IMR-90 (cell line): ENCODE measurements at regions not wholly inside any gene's neighbourhood (a gene's known extent, or its start where the extent isn't known, plus 50 kb on each side); places are given as distances from the start of the nearest gene placed in this dataset.
A peak's percentile ranks its signal among the peaks of the same experiment; 100 is the strongest.

Experiments used
- ATAC-seq: fragments of 200-7000 bp; cut with Tn5 transposase; 2 replicates; pipeline ENCODE4 v1.9.1; 2020; ENCODE audit warnings: low read depth, mild to moderate bottlenecking, moderate library complexity
- BruUV-seq: library from RNA; stranded (reverse); fragments of 400-500 nt; replicated peaks from 2 replicates; lab custom pipeline; 2021; lab: Mats Ljungman, UMichigan
- CTCF ChIA-PET: fragments of 300-600 bp; formaldehyde crosslinking; extraction: SDS; loops from one replicate; lab custom pipeline; 2021; ENCODE audit warnings: antibody characterized with exemption; lab: Yijun Ruan, JAX
- POLR2A ChIA-PET: fragments of 300-600 bp; sonication (Branson Sonifier 250); formaldehyde crosslinking; loops from one replicate; lab custom pipeline; 2022; ENCODE audit warnings: antibody characterized with exemption; ENCODE audit not compliant: unreplicated experiment; lab: Charles Lee
- DNase-seq: peaks from one replicate; pipeline ENCODE4 v3.0.0; 2013
- H2AFZ ChIP-seq: replicated peaks from 2 replicates; pipeline ENCODE3; 2013; ENCODE audit warnings: low read length, mild to moderate bottlenecking; ENCODE audit not compliant: poor library complexity
- H2AK5ac ChIP-seq: 2 replicates; pipeline ENCODE4 v1.6.1; 2013; ENCODE audit warnings: low read depth, low read length, inconsistent platforms
- H2AK9ac ChIP-seq: replicated peaks from 2 replicates; pipeline ENCODE3; 2013; ENCODE audit warnings: mild to moderate bottlenecking, low read depth, low read length, moderate library complexity; ENCODE audit not compliant: poor library complexity
- H2BK120ac ChIP-seq: 2 replicates; pipeline ENCODE4 v1.6.1; 2013; ENCODE audit warnings: low read depth, low read length, inconsistent platforms
- H2BK15ac ChIP-seq: 3 replicates; pipeline ENCODE4 v1.6.1; 2013; ENCODE audit warnings: low read depth, low read length, inconsistent platforms
- H2BK20ac ChIP-seq: 2 replicates; pipeline ENCODE4 v1.6.1; 2013; ENCODE audit warnings: low read depth, mild to moderate bottlenecking, inconsistent platforms, low read length, moderate library complexity
- H2BK5ac ChIP-seq: 2 replicates; pipeline ENCODE4 v1.6.1; 2013; ENCODE audit warnings: mild to moderate bottlenecking, low read depth, low read length, inconsistent platforms; ENCODE audit not compliant: poor library complexity, severe bottlenecking
- H3K14ac ChIP-seq: replicated peaks from 2 replicates; pipeline ENCODE4 v1.6.1; 2013; ENCODE audit warnings: low read depth, low read length, inconsistent platforms
- H3K18ac ChIP-seq: 2 replicates; pipeline ENCODE4 v1.6.1; 2013; ENCODE audit warnings: low read depth, low read length, control low read depth
- H3K23ac ChIP-seq: 2 replicates; pipeline ENCODE4 v1.6.1; 2013; ENCODE audit warnings: low read depth, low read length, inconsistent platforms
- H3K27ac ChIP-seq: 2 replicates; pipeline ENCODE4 v1.5.1; 2013; ENCODE audit warnings: mild to moderate bottlenecking, control low read depth, low read length; ENCODE audit not compliant: insufficient read depth
- H3K27me3 ChIP-seq: 2 replicates; pipeline ENCODE4 v1.6.1; 2013; ENCODE audit warnings: low read length; ENCODE audit not compliant: control insufficient read depth, insufficient read depth
- H3K36me3 ChIP-seq: 2 replicates; pipeline ENCODE4 v1.6.1; 2013; ENCODE audit warnings: low read length, mixed read lengths; ENCODE audit not compliant: control insufficient read depth, insufficient read depth
- H3K4ac ChIP-seq: 2 replicates; pipeline ENCODE4 v1.6.1; 2013; ENCODE audit warnings: low read depth, low read length, inconsistent platforms
- H3K4me1 ChIP-seq: 2 replicates; pipeline ENCODE4 v1.6.1; 2013; ENCODE audit warnings: low read length, mixed read lengths; ENCODE audit not compliant: control insufficient read depth, insufficient read depth
- H3K4me2 ChIP-seq: 2 replicates; pipeline ENCODE4 v1.6.1; 2013; ENCODE audit warnings: low read depth, mild to moderate bottlenecking, control low read depth, low read length, moderate library complexity
- H3K4me3 ChIP-seq: 2 replicates; pipeline ENCODE4 v1.5.1; 2013; ENCODE audit warnings: low read depth, mild to moderate bottlenecking, control low read depth, low read length, moderate library complexity; ENCODE audit not compliant: insufficient read depth
- H3K56ac ChIP-seq: 2 replicates; pipeline ENCODE4 v1.6.1; 2013; ENCODE audit warnings: low read length, inconsistent platforms; ENCODE audit not compliant: insufficient read depth; ENCODE audit errors: extremely low read depth
- H3K79me1 ChIP-seq, 2 experiments: 2 replicates each; pipeline ENCODE4 v1.6.1; 2013; ENCODE audit warnings: low read length in 2 of 2, inconsistent platforms in 1 of 2, low read depth in 1 of 2
- H3K9ac ChIP-seq: 2 replicates; pipeline ENCODE4 v1.6.1; 2013; ENCODE audit warnings: low read depth, low read length, control low read depth
- H3K9me1 ChIP-seq: 2 replicates; pipeline ENCODE4 v1.6.1; 2013; ENCODE audit warnings: low read length, inconsistent platforms; ENCODE audit not compliant: insufficient read depth
- H3K9me3 ChIP-seq: 2 replicates; pipeline ENCODE4 v1.6.1; 2013; ENCODE audit warnings: low read length; ENCODE audit not compliant: control insufficient read depth, insufficient read depth
- H4K20me1 ChIP-seq: 2 replicates; pipeline ENCODE4 v1.6.1; 2013; ENCODE audit warnings: low read length, inconsistent platforms; ENCODE audit not compliant: insufficient read depth
- H4K5ac ChIP-seq: 2 replicates; pipeline ENCODE4 v1.6.1; 2013; ENCODE audit warnings: mild to moderate bottlenecking, low read depth, low read length, control low read depth
- H4K8ac ChIP-seq, 2 experiments: 2 replicates each; pipeline ENCODE4 v1.6.1; 2013; ENCODE audit warnings: low read depth in 2 of 2, low read length in 2 of 2, control low read depth in 1 of 2, inconsistent platforms in 1 of 2
- H4K91ac ChIP-seq: 2 replicates; pipeline ENCODE4 v1.6.1; 2013; ENCODE audit warnings: low read depth, low read length, inconsistent platforms; ENCODE audit not compliant: insufficient read depth
- BHLHE40 ChIP-seq: fragments of 150-350 bp; IDR thresholded peaks from 2 replicates; pipeline ENCODE4 v1.6.1; 2016; ENCODE audit warnings: mild to moderate bottlenecking, low read depth, low read length
- NFE2L2 ChIP-seq: fragments of 150-350 bp; IDR thresholded peaks from 2 replicates; pipeline ENCODE4 v1.6.1; 2016; ENCODE audit warnings: low read depth, mild to moderate bottlenecking, low read length
- WGBS, 2 experiments: methylation state at CpG; one replicate each; pipeline versions ENCODE4 v1.1.5 to v1.1.7; 2013; ENCODE audit warnings: missing lambda C conversion rate in 2 of 2; ENCODE audit not compliant: insufficient read length in 1 of 2; ENCODE audit errors: extremely low coverage in 2 of 2; 5-methylcytosine and 5-hydroxymethylcytosine counted together
- dilution Hi-C: fragments of 300-500 bp; cut with HindIII; formaldehyde crosslinking; loops from one replicate; pipeline ENCODE4 v1.14.3; 2018; ENCODE audit warnings: low sequenced_read_pairs; ENCODE audit not compliant: unreplicated experiment
- in situ Hi-C: fragments of 300-500 bp; cut with MboI; formaldehyde crosslinking; loops from 3 replicates; pipeline ENCODE4 v1.14.3; 2019; ENCODE audit warnings: low sequenced_read_pairs, inconsistent platforms, mixed read lengths
- intact Hi-C: fragments of 100-400 bp; cut with micrococcal nuclease; formaldehyde crosslinking; loops from 2 replicates; pipeline ENCODE4 v1.10.0; 2022

- Histone ChIP-seq H2AFZ (no peak overlapping the region), H3K18ac (no peak overlapping the region), H2BK120ac (no peak overlapping the region), H3K4me2 (no peak overlapping the region), H4K91ac (no peak overlapping the region), H2BK15ac (peak overlapping the region; percentile 25; the same call in 1 of the 3 replicates), H2BK5ac (peak overlapping the region; percentile 37), H3K27ac (no peak overlapping the region), H4K20me1 (no peaks in the 10 kb centered on the region), H4K5ac (peak overlapping the region; percentile 5; the same call in 1 of the 2 replicates), H2BK20ac (no peak overlapping the region), H3K79me1 (no peaks in the 10 kb centered on the region), H3K14ac (no peak overlapping the region), H3K4me1 (no peaks in the 10 kb centered on the region), H2AK9ac (no peak overlapping the region), H4K8ac (no peak overlapping the region), H3K36me3 (no peaks in the 10 kb centered on the region), H3K4me3 (no peak overlapping the region), H3K9me3 (no peaks in the 10 kb centered on the region), H3K23ac (no peak overlapping the region), H3K4ac (no peak overlapping the region), H3K9ac (no peak overlapping the region), H3K56ac (no peak overlapping the region), H2AK5ac (0 out of 2 replicates have a peak overlapping the region, but pooled peaks have one; percentile 30), H3K27me3 (no peaks in the 10 kb centered on the region), H3K9me1 (no peaks in the 10 kb centered on the region)
- no peak for ATAC-seq
- ChIA-PET POLR2A (no interaction called here), CTCF (no interaction called here)
- TF ChIP-seq BHLHE40, result no peak
- no peak for TF ChIP-seq NFE2L2
- no CpG with 5 or more reads among the region's 2 CpGs for WGBS, 2 experiments
- in situ Hi-C loops, result no loop called here
- DNase-seq, result peak; percentile 67
- no TSS peak for BruUV-seq
- dilution Hi-C loops, result no loop called here
- intact Hi-C loops, result no loop called here
Measured at GRCh38 chr2:149703281-149703680, 115.7 kb upstream of the MMADHC start.
